Ascending aorta (tissue), 2 donors: ENCODE measurements at regions not wholly inside any gene's neighbourhood (a gene's known extent, or its start where the extent isn't known, plus 50 kb on each side); places are given as distances from the start of the nearest gene placed in this dataset.

ENCODE experiments used
- DNase-seq, 2 donors: peaks; one replicate each; pipeline ENCODE4 v3.0.0-alpha.2; 2019; ENCODE audit warnings: low spot score in 2 of 2
- H3K27ac ChIP-seq, 2 donors: fragments of 200-600 bp; sonication (generic); one replicate each; pipeline ENCODE4 v1.5.1; 2016 to 2017; ENCODE audit warnings: mild to moderate bottlenecking in 1 of 2
- H3K27me3 ChIP-seq: fragments of 200-600 bp; sonication (generic); one replicate; pipeline ENCODE4 v1.5.1; 2017
- H3K36me3 ChIP-seq, 2 donors: fragments of 200-600 bp; sonication (generic); one replicate each; pipeline ENCODE4 v1.5.1; 2016
- H3K4me1 ChIP-seq, 2 donors: fragments of 200-600 bp; sonication (generic); one replicate each; pipeline ENCODE4 v1.5.1; 2016 to 2017; ENCODE audit warnings: mild to moderate bottlenecking in 1 of 2
- H3K4me3 ChIP-seq, 2 donors: fragments of 200-600 bp; sonication (generic); one replicate each; pipeline ENCODE4 v1.5.1; 2016 to 2017; ENCODE audit warnings: mild to moderate bottlenecking in 1 of 2
- H3K9me3 ChIP-seq, 2 donors: fragments of 200-600 bp; sonication (generic); one replicate each; pipeline ENCODE4 v1.5.1; 2016
- intact Hi-C: fragments of 100-400 bp; cut with DNase I; formaldehyde crosslinking; loops from one replicate; pipeline ENCODE4 v1.15.1; 2023
- TF ChIP-seq, protein P1 (sequence below), 3 experiments: fragments of 200-600 bp in 2 of 3; fragments of 450-650 bp in 1 of 3; sonication (generic) in 2 of 3; IDR thresholded peaks; one replicate each; pipeline ENCODE4 v1.5.1; 2016 to 2019; ENCODE audit warnings: antibody characterized with exemption in 3 of 3, mild to moderate bottlenecking in 1 of 3, moderate library complexity in 1 of 3

DNA sequence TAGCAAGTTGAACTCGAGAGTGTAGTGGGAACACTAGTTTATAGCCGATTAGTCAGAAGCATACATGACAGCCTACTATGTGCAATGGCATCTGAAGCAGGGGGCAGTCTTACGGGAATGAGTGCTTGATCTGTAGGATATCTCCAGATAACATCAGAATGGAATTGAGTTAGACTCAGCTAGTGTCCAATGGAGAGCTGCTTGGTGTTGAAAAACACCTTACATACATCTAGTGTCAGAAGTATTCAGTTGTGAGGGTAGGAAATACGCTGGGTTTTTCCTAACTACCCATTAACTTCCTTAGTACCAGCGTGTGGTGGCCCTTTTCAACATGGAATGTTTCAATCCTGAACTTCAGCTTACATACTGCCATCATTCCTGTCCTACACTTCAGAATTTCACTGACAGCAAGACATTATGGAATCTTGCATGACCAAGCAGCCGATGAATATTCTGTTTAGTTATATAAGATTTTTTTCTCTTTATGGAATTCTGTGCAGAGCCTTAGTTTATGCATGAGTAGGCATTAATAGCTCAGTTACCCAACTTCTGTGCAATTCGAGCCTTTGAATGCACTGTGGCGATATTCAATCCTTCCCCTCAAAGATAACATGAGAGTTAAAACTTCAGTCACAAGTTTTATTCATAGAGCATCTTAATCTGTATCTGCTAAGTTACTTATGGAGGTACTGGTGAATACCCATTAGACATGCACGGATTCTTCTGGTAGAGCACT, 218.6 kb upstream of the MOCS1 start:
- TF ChIP-seq, protein P1, sequence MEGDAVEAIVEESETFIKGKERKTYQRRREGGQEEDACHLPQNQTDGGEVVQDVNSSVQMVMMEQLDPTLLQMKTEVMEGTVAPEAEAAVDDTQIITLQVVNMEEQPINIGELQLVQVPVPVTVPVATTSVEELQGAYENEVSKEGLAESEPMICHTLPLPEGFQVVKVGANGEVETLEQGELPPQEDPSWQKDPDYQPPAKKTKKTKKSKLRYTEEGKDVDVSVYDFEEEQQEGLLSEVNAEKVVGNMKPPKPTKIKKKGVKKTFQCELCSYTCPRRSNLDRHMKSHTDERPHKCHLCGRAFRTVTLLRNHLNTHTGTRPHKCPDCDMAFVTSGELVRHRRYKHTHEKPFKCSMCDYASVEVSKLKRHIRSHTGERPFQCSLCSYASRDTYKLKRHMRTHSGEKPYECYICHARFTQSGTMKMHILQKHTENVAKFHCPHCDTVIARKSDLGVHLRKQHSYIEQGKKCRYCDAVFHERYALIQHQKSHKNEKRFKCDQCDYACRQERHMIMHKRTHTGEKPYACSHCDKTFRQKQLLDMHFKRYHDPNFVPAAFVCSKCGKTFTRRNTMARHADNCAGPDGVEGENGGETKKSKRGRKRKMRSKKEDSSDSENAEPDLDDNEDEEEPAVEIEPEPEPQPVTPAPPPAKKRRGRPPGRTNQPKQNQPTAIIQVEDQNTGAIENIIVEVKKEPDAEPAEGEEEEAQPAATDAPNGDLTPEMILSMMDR (IDR thresholded peaks at IDR 0.05), result no peak
- H3K36me3 ChIP-seq, result no peaks in the 10 kb centered on the region

DNA sequence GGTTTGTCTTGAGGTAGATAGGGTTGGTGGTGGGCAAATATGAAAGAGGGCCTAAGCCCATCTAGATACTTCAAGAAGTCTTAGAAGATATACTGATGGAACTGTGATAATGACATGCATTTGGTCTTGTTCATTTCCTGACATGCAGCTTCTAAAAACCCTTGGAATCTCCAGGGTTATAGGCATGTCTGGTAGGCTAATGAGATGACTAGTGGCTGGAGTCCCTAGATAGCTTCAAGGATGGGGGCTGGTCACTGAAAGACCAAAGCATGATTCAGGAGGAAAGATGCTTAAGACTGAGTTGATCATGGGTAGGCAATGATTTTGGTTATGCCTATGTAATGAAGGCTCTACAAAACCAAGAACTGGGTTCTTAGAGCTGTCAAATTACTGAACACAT, 217.9 kb upstream of the MOCS1 start:
- H3K9me3 ChIP-seq, result no peaks in the 10 kb centered on the region
- H3K36me3 ChIP-seq, result no peaks in the 10 kb centered on the region
- no peaks in the 10 kb centered on the region for H3K27me3 ChIP-seq
- no peak overlapping the region for H3K4me3 ChIP-seq
- no peaks in the 10 kb centered on the region for H3K4me1 ChIP-seq
- no peak overlapping the region for H3K27ac ChIP-seq
- intact Hi-C loops, result no loop called here
- DNase-seq, result no peak
- TF ChIP-seq, protein P1 (IDR thresholded peaks at IDR 0.05), result no peak

More for the DNA sequence above, 218.6 kb upstream of the MOCS1 start:
- H3K4me3 ChIP-seq, result no peak overlapping the region
- H3K9me3 ChIP-seq, result no peaks in the 10 kb centered on the region
- H3K4me1 ChIP-seq, result no peaks in the 10 kb centered on the region
- no peak overlapping the region for H3K27ac ChIP-seq
- H3K27me3 ChIP-seq, result no peaks in the 10 kb centered on the region
- intact Hi-C loops, result no loop called here
- DNase-seq, result no peak

DNA sequence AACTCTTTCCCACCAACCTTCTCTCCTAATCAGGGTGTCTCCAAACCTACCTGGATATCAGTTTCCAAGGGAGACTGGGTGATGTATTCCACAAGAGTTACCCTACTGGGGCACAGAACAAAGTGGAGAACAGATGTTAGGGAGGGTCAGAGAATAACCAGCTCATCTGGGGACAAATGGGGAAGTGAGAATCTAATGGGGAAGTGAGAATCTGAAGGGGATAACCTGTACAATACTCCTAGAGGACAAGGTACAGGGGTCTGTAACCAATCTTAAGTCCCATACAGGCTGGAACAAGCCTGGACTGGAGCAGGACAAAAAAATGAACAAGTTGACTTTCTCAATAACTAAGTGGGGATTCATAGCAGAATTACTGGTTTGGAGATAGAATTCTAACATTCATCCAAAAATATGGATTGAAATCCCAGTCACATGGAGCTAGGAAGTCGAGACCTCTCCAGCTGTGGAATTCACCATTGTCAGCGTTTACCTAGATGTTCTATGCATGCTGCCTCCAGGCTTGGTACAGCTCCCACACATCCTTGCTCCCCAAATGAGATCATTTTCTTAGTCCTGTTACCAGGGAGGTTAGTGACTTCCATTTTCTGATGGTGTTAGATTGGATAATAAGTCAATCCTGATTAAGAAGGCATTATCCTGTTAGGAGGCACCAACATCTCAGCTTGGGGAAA, 214.8 kb upstream of the MOCS1 start:
- Histone ChIP-seq H3K27me3 (no peaks in the 10 kb centered on the region), H3K9me3 (no peaks in the 10 kb centered on the region), H3K36me3 (no peaks in the 10 kb centered on the region), H3K4me3 (no peak overlapping the region), H3K4me1 (no peaks in the 10 kb centered on the region), H3K27ac (no peak overlapping the region)
- TF ChIP-seq, protein P1 (IDR thresholded peaks at IDR 0.05), result no peak
- no peak for DNase-seq
- intact Hi-C loops, result no loop called here

DNA sequence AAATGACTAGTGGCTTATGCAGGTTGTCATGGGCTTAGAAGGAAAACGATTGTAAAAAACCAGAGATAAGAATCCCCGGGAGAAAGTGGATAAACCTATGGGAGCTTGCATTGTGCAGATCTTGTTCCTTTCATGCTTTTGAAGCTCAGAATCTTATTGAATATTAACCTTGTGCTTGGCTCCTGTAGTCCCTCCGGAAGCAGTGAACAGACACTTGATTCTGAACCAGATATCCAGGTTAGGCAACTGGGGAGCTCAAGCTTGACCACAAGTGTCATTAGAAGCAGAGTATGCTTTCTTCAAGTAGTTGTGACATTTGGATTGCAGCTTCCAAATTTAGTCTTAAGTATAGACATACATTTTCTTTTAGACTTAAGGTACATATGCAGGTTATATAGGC, 212.6 kb upstream of the MOCS1 start:
- no peak overlapping the region for H3K27ac ChIP-seq
- H3K4me3 ChIP-seq, result no peak overlapping the region
- no peaks in the 10 kb centered on the region for H3K36me3 ChIP-seq
- H3K27me3 ChIP-seq, result no peaks in the 10 kb centered on the region
- intact Hi-C loops, result no loop called here
- DNase-seq, result no peak
- no peaks in the 10 kb centered on the region for H3K9me3 ChIP-seq
- no peaks in the 10 kb centered on the region for H3K4me1 ChIP-seq
- TF ChIP-seq, protein P1 (IDR thresholded peaks at IDR 0.05), result no peak

DNA sequence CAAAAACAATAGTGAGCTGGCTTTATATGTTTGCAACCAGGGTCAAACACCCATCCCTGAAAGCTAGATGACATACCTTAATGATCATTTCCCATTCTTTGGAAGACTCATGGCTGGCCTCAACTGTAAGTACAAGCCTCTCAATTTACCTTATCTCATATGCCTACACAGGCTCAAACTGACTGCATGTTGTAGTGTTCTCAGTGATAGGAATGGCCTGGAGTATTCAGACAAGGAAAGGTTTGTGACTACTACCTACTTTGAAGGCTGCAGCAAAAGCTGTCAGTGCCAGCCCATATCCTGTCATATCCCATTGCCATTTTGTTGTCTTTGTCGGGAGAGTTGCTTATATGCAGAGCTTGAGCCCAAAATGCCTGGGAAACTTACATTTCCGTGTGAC, 205.2 kb upstream of the MOCS1 start:
- intact Hi-C loops, result no loop called here
- TF ChIP-seq, protein P1 (IDR thresholded peaks at IDR 0.05), result no peak
- H3K27me3 ChIP-seq, result no peaks in the 10 kb centered on the region

More for the DNA sequence above, 205.2 kb upstream of the MOCS1 start:
- no peaks in the 10 kb centered on the region for H3K4me1 ChIP-seq
- no peak for DNase-seq
- H3K9me3 ChIP-seq, result no peaks in the 10 kb centered on the region
- no peak overlapping the region for H3K4me3 ChIP-seq
- H3K27ac ChIP-seq, result no peak overlapping the region
- H3K36me3 ChIP-seq, result no peaks in the 10 kb centered on the region
